Panc1 (cell line): ENCODE measurements at regions not wholly inside any gene's neighbourhood (a gene's known extent, or its start where the extent isn't known, plus 50 kb on each side); places are given as distances from the start of the nearest gene placed in this dataset.

ENCODE experiments used
- ATAC-seq: fragments of 200-7000 bp; cut with Tn5 transposase; 2 replicates; pipeline ENCODE4 v1.9.1; 2020; ENCODE audit warnings: mild to moderate bottlenecking, moderate library complexity
- BruUV-seq: library from RNA; stranded (reverse); fragments of 400-500 nt; replicated peaks from 2 replicates; lab custom pipeline; 2021; lab: Mats Ljungman, UMichigan
- CTCF ChIA-PET: fragments of 300-600 bp; sonication (Branson Sonifier 250); formaldehyde crosslinking; loops from one replicate; lab custom pipeline; 2022; ENCODE audit warnings: antibody characterized with exemption; lab: Charles Lee
- POLR2A ChIA-PET: fragments of 300-600 bp; sonication (Branson Sonifier 250); formaldehyde crosslinking; loops from one replicate; lab custom pipeline; 2022; ENCODE audit warnings: antibody characterized with exemption; lab: Charles Lee
- DNase-seq: peaks from one replicate; pipeline ENCODE4 v3.0.0-alpha.2; 2010; ENCODE audit warnings: low read depth, low spot score
- H3K27ac ChIP-seq: 2 replicates; pipeline ENCODE4 v1.5.1; 2011; ENCODE audit warnings: mild to moderate bottlenecking, low read length, inconsistent platforms
- H3K27me3 ChIP-seq: fragments of 200-500 bp; sonication (Bioruptor generic); 2 replicates; pipeline ENCODE4 v1.6.0; 2014; ENCODE audit warnings: low read length, inconsistent platforms; ENCODE audit not compliant: control insufficient read depth, insufficient read depth
- H3K36me3 ChIP-seq: fragments of 200-500 bp; sonication (Bioruptor generic); 2 replicates; pipeline ENCODE4 v1.5.1; 2014; ENCODE audit warnings: inconsistent platforms, mild to moderate bottlenecking, low read length, moderate library complexity; ENCODE audit not compliant: control insufficient read depth, insufficient read depth
- H3K4me1 ChIP-seq: 2 replicates; pipeline ENCODE4 v1.5.1; 2011; ENCODE audit warnings: inconsistent platforms, mild to moderate bottlenecking, low read length, moderate library complexity; ENCODE audit not compliant: control insufficient read depth, insufficient read depth
- H3K4me3 ChIP-seq, 2 experiments: 2 replicates each; pipeline ENCODE4 v1.5.1; 2011 to 2012; ENCODE audit warnings: low read depth in 2 of 2, low read length in 2 of 2, mild to moderate bottlenecking in 2 of 2, inconsistent platforms in 1 of 2, moderate library complexity in 1 of 2
- H3K9me3 ChIP-seq: fragments of 200-500 bp; sonication (Bioruptor generic); 2 replicates; pipeline ENCODE4 v1.5.1; 2014; ENCODE audit warnings: low read depth, mild to moderate bottlenecking, inconsistent platforms, low read length, moderate library complexity; ENCODE audit not compliant: control insufficient read depth, insufficient read depth
- POLR2AphosphoS5 ChIP-seq: IDR thresholded peaks from 2 replicates; pipeline ENCODE4 v1.6.1; 2012; ENCODE audit warnings: mild to moderate bottlenecking, low read depth, low read length, moderate library complexity
- SIN3A ChIP-seq: IDR thresholded peaks from 2 replicates; pipeline ENCODE4 v1.6.1; 2012; ENCODE audit warnings: low read depth, mild to moderate bottlenecking, low read length, moderate library complexity, borderline replicate concordance; ENCODE audit not compliant: insufficient read depth
- TCF7L2 ChIP-seq: IDR thresholded peaks from 2 replicates; pipeline ENCODE4 v1.6.1; 2011; ENCODE audit warnings: mild to moderate bottlenecking, low read depth, low read length, inconsistent platforms
- in situ Hi-C: cut with HindIII; loops from 2 replicates; pipeline ENCODE4 v1.10.0; 2016; ENCODE audit warnings: low sequenced_read_pairs, low pct_unique_long_range_greater_than_20kb
- intact Hi-C: fragments of 100-400 bp; cut with micrococcal nuclease; formaldehyde crosslinking; loops from one replicate; pipeline ENCODE4 v1.10.0; 2022; ENCODE audit not compliant: unreplicated experiment
- TF ChIP-seq, protein P1 (sequence below), 2 experiments: IDR thresholded peaks; 2 replicates each; pipeline ENCODE4 v1.6.1; 2011 to 2012; ENCODE audit warnings: low read depth in 2 of 2, control low read depth in 1 of 2, low read length in 1 of 2, mild to moderate bottlenecking in 1 of 2, moderate library complexity in 1 of 2; ENCODE audit not compliant: insufficient read depth in 1 of 2
- TF ChIP-seq, protein P2 (sequence below): fragments of 450-650 bp; IDR thresholded peaks from 2 replicates; pipeline ENCODE4 v1.5.1; 2017; ENCODE audit warnings: mild to moderate bottlenecking

DNA sequence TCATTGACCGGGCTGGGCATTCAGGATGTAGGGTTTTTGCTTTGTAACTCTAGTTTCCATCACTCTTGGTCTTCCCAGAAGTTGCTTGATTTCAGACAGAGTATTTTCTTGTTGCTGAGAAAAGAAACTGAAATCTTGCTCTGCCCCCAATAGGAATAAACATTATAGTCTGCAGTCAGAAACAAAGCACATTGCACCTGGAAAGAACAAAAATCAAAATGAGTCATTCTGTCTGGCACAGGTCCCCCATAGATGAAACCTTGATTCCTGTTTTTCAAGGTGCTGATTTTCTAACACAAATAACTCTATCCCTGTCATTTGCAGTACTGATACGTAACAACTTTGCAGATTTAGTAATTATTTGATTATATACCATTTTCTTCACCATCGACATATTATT is 232.1 kb downstream of the FBXO4 start:
- Histone ChIP-seq H3K4me1 (no peaks in the 10 kb centered on the region), H3K27ac (no peak overlapping the region), H3K36me3 (no peaks in the 10 kb centered on the region), H3K27me3 (no peaks in the 10 kb centered on the region), H3K9me3 (no peaks in the 10 kb centered on the region), H3K4me3 (no peak overlapping the region)
- in situ Hi-C loops = no loop called here
- no peak for DNase-seq
- BruUV-seq = no TSS peak
- ATAC-seq = no peak
- CTCF ChIA-PET = no interaction called here
- TF ChIP-seq, protein P1, sequence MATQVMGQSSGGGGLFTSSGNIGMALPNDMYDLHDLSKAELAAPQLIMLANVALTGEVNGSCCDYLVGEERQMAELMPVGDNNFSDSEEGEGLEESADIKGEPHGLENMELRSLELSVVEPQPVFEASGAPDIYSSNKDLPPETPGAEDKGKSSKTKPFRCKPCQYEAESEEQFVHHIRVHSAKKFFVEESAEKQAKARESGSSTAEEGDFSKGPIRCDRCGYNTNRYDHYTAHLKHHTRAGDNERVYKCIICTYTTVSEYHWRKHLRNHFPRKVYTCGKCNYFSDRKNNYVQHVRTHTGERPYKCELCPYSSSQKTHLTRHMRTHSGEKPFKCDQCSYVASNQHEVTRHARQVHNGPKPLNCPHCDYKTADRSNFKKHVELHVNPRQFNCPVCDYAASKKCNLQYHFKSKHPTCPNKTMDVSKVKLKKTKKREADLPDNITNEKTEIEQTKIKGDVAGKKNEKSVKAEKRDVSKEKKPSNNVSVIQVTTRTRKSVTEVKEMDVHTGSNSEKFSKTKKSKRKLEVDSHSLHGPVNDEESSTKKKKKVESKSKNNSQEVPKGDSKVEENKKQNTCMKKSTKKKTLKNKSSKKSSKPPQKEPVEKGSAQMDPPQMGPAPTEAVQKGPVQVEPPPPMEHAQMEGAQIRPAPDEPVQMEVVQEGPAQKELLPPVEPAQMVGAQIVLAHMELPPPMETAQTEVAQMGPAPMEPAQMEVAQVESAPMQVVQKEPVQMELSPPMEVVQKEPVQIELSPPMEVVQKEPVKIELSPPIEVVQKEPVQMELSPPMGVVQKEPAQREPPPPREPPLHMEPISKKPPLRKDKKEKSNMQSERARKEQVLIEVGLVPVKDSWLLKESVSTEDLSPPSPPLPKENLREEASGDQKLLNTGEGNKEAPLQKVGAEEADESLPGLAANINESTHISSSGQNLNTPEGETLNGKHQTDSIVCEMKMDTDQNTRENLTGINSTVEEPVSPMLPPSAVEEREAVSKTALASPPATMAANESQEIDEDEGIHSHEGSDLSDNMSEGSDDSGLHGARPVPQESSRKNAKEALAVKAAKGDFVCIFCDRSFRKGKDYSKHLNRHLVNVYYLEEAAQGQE (IDR thresholded peaks at IDR 0.05; ENCODE audit: insufficient read depth in 1 of 2, low read depth in 2 of 2, low read length in 1 of 2) = no peak
- TF ChIP-seq POLR2AphosphoS5 = no peak
- TF ChIP-seq TCF7L2 = no peak
- TF ChIP-seq, protein P2, sequence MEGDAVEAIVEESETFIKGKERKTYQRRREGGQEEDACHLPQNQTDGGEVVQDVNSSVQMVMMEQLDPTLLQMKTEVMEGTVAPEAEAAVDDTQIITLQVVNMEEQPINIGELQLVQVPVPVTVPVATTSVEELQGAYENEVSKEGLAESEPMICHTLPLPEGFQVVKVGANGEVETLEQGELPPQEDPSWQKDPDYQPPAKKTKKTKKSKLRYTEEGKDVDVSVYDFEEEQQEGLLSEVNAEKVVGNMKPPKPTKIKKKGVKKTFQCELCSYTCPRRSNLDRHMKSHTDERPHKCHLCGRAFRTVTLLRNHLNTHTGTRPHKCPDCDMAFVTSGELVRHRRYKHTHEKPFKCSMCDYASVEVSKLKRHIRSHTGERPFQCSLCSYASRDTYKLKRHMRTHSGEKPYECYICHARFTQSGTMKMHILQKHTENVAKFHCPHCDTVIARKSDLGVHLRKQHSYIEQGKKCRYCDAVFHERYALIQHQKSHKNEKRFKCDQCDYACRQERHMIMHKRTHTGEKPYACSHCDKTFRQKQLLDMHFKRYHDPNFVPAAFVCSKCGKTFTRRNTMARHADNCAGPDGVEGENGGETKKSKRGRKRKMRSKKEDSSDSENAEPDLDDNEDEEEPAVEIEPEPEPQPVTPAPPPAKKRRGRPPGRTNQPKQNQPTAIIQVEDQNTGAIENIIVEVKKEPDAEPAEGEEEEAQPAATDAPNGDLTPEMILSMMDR = no peak
- TF ChIP-seq SIN3A = no peak
- POLR2A ChIA-PET = no interaction called here
- intact Hi-C loops = no loop called here

DNA sequence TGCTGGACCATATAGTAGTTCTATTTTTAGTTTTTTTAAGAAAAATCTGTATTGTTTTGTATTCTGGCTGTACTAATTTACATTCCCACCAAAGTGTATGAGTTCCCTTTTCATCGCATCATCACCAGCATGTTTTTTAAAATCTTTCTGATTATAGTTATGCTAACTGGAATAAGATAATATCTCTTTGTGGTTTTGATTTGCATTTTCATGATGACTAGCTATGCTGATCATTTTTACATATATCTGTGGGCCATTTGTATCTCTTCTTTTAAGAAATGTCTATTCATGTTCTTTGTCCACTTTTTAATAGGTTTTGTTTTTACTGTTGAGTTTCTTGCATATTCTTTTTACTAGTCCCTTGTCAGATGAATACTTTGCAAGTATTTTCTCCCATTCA is 238.0 kb downstream of the FBXO4 start:
- H3K4me1 ChIP-seq = no peaks in the 10 kb centered on the region
- no peaks in the 10 kb centered on the region for H3K36me3 ChIP-seq
- DNase-seq (no peak), ATAC-seq (no peak)
- in situ Hi-C loops (no loop called here), intact Hi-C loops (no loop called here)
- ChIA-PET POLR2A (no interaction called here), CTCF (no interaction called here)
- H3K27ac ChIP-seq = no peak overlapping the region
- H3K27me3 ChIP-seq = no peaks in the 10 kb centered on the region
- no peak for TF ChIP-seq TCF7L2
- TF ChIP-seq, protein P2 = no peak
- TF ChIP-seq, protein P1 (IDR thresholded peaks at IDR 0.05; ENCODE audit: insufficient read depth in 1 of 2, low read depth in 2 of 2, low read length in 1 of 2) = no peak
- no peak for TF ChIP-seq SIN3A
- TF ChIP-seq POLR2AphosphoS5 = no peak
- no peak overlapping the region for H3K4me3 ChIP-seq
- H3K9me3 ChIP-seq = no peaks in the 10 kb centered on the region
- BruUV-seq = no TSS peak
